IgD-negative memory B cell (primary cell): ENCODE measurements at regions not wholly inside any gene's neighbourhood (a gene's known extent, or its start where the extent isn't known, plus 50 kb on each side); places are given as distances from the start of the nearest gene placed in this dataset.
A peak's percentile ranks its signal among the peaks of the same experiment; 100 is the strongest.

Experiments used
- H3K27ac Mint-ChIP-seq, 3 donors: one replicate each; pipeline ENCODE4 v1.8.0; 2020 to 2022; ENCODE audit warnings: mild to moderate bottlenecking in 3 of 3, mixed read lengths in 3 of 3, moderate library complexity in 1 of 3
- H3K27me3 Mint-ChIP-seq: one replicate; pipeline ENCODE4 v1.8.0; 2021; ENCODE audit warnings: mixed read lengths
- H3K36me3 Mint-ChIP-seq: one replicate; pipeline ENCODE4 v1.8.0; 2020; ENCODE audit warnings: mild to moderate bottlenecking, mixed read lengths
- H3K4me1 Mint-ChIP-seq, 3 donors: one replicate each; pipeline ENCODE4 v1.8.0; 2020 to 2022; ENCODE audit warnings: mixed read lengths in 3 of 3, mild to moderate bottlenecking in 1 of 3
- H3K4me3 Mint-ChIP-seq, 4 donors: one replicate each; pipeline ENCODE4 v1.8.0; 2020 to 2022; ENCODE audit warnings: mild to moderate bottlenecking in 4 of 4, mixed read lengths in 4 of 4, moderate library complexity in 3 of 4
- H3K9me3 Mint-ChIP-seq, 3 donors: one replicate each; pipeline ENCODE4 v1.8.0; 2020 to 2021; ENCODE audit warnings: mixed read lengths in 3 of 3, mild to moderate bottlenecking in 1 of 3

- no peaks in the 10 kb centered on the region for H3K4me1 Mint-ChIP-seq
- no peak overlapping the region for H3K27ac Mint-ChIP-seq
- H3K4me3 Mint-ChIP-seq, result no peak overlapping the region
- peaks cover 4% of the 10 kb centered on the region for H3K27me3 Mint-ChIP-seq
- H3K9me3 Mint-ChIP-seq, result no peaks in the 10 kb centered on the region
- no peaks in the 10 kb centered on the region for H3K36me3 Mint-ChIP-seq
These were observed 474.3 kb upstream of the KIF2A start for GRCh38 chr5:61831736-61832135.

- Mint-ChIP-seq H3K36me3 (no peaks in the 10 kb centered on the region), H3K4me1 (no peaks in the 10 kb centered on the region), H3K27me3 (peaks cover 4% of the 10 kb centered on the region), H3K4me3 (no peak overlapping the region), H3K9me3 (peaks cover 0 to 2% (median 0%) of the 10 kb centered on the region in 3 donors), H3K27ac (no peak overlapping the region)
These were observed 468.2 kb upstream of the KIF2A start for GRCh38 chr5:61837788-61838187.

GRCh38 chr5:61840361-61840760 is 465.6 kb upstream of the KIF2A start:
- Mint-ChIP-seq H3K9me3 (peaks cover 0 to 7% (median 2%) of the 10 kb centered on the region in 3 donors), H3K27ac (no peak overlapping the region), H3K27me3 (peaks cover 4% of the 10 kb centered on the region), H3K4me3 (no peak overlapping the region), H3K36me3 (no peaks in the 10 kb centered on the region), H3K4me1 (no peaks in the 10 kb centered on the region)

- peaks cover 0 to 12% (median 0%) of the 10 kb centered on the region in 3 donors for H3K9me3 Mint-ChIP-seq
- H3K4me3 Mint-ChIP-seq, result no peak overlapping the region
- no peaks in the 10 kb centered on the region for H3K27me3 Mint-ChIP-seq
- no peaks in the 10 kb centered on the region for H3K36me3 Mint-ChIP-seq
- H3K4me1 Mint-ChIP-seq, result no peaks in the 10 kb centered on the region
- H3K27ac Mint-ChIP-seq, result peak overlapping the region in 1 of 3 donors; percentile 87
These were observed 463.2 kb upstream of the KIF2A start for GRCh38 chr5:61842840-61843239.

- Mint-ChIP-seq H3K4me1 (no peaks in the 10 kb centered on the region), H3K4me3 (no peak overlapping the region), H3K36me3 (no peaks in the 10 kb centered on the region), H3K27me3 (peaks cover 3% of the 10 kb centered on the region), H3K27ac (no peak overlapping the region), H3K9me3 (peaks cover 0 to 8% (median 7%) of the 10 kb centered on the region in 3 donors)
These were observed 455.3 kb upstream of the KIF2A start for GRCh38 chr5:61850696-61851095.

GRCh38 chr5:61854531-61854930 is 451.5 kb upstream of the KIF2A start:
- Mint-ChIP-seq H3K4me1 (no peaks in the 10 kb centered on the region), H3K9me3 (peaks cover 0 to 8% (median 3%) of the 10 kb centered on the region in 3 donors), H3K36me3 (no peaks in the 10 kb centered on the region), H3K4me3 (no peak overlapping the region), H3K27ac (no peak overlapping the region), H3K27me3 (peaks cover 3% of the 10 kb centered on the region)

- H3K27ac Mint-ChIP-seq, result no peak overlapping the region
- H3K9me3 Mint-ChIP-seq, result peaks cover 0 to 3% (median 0%) of the 10 kb centered on the region in 3 donors
- H3K4me3 Mint-ChIP-seq, result no peak overlapping the region
- no peaks in the 10 kb centered on the region for H3K36me3 Mint-ChIP-seq
- H3K27me3 Mint-ChIP-seq, result no peaks in the 10 kb centered on the region
- no peaks in the 10 kb centered on the region for H3K4me1 Mint-ChIP-seq
These were observed 445.0 kb upstream of the KIF2A start for GRCh38 chr5:61860978-61861377.

GRCh38 chr5:61866930-61867329 is 439.1 kb upstream of the KIF2A start:
- H3K36me3 Mint-ChIP-seq, result peaks cover 1% of the 10 kb centered on the region
- peaks cover 1% of the 10 kb centered on the region for H3K27me3 Mint-ChIP-seq
- peaks cover 0 to 13% (median 0%) of the 10 kb centered on the region in 3 donors for H3K9me3 Mint-ChIP-seq
- no peak overlapping the region for H3K27ac Mint-ChIP-seq
- no peak overlapping the region for H3K4me3 Mint-ChIP-seq
- H3K4me1 Mint-ChIP-seq, result no peaks in the 10 kb centered on the region

GRCh38 chr5:61869333-61869732 is 436.7 kb upstream of the KIF2A start:
- H3K27me3 Mint-ChIP-seq, result peaks cover 1% of the 10 kb centered on the region
- no peak overlapping the region for H3K27ac Mint-ChIP-seq
- no peaks in the 10 kb centered on the region for H3K4me1 Mint-ChIP-seq
- H3K4me3 Mint-ChIP-seq, result no peak overlapping the region
- H3K9me3 Mint-ChIP-seq, result peaks cover 0 to 10% (median 10%) of the 10 kb centered on the region in 3 donors
- H3K36me3 Mint-ChIP-seq, result peaks cover 1% of the 10 kb centered on the region

- Mint-ChIP-seq H3K4me3 (no peak overlapping the region), H3K27me3 (peaks cover 1% of the 10 kb centered on the region), H3K4me1 (no peaks in the 10 kb centered on the region)
These were observed 427.5 kb upstream of the KIF2A start for GRCh38 chr5:61878471-61878870.

GRCh38 chr5:61881821-61882487 is 424.1 kb upstream of the KIF2A start:
- Mint-ChIP-seq H3K9me3 (no peaks in the 10 kb centered on the region), H3K4me3 (no peak overlapping the region), H3K4me1 (no peaks in the 10 kb centered on the region), H3K36me3 (no peaks in the 10 kb centered on the region), H3K27me3 (peaks cover 1% of the 10 kb centered on the region), H3K27ac (peak overlapping the region in 1 of 3 donors; percentile 39)

More at GRCh38 chr5:61878471-61878870, 427.5 kb upstream of the KIF2A start:
- Mint-ChIP-seq H3K9me3 (peaks cover 0 to under 1% (median 0%) of the 10 kb centered on the region in 3 donors), H3K36me3 (no peaks in the 10 kb centered on the region), H3K27ac (no peak overlapping the region)

- Mint-ChIP-seq H3K4me1 (no peaks in the 10 kb centered on the region), H3K27ac (no peak overlapping the region), H3K4me3 (no peak overlapping the region), H3K9me3 (peaks cover 0 to 2% (median 0%) of the 10 kb centered on the region in 3 donors), H3K36me3 (no peaks in the 10 kb centered on the region), H3K27me3 (peaks cover 1% of the 10 kb centered on the region)
These were observed 423.0 kb upstream of the KIF2A start for GRCh38 chr5:61882901-61883500.

GRCh38 chr5:61884252-61884855 is 421.7 kb upstream of the KIF2A start:
- Mint-ChIP-seq H3K27ac (no peak overlapping the region), H3K27me3 (peaks cover 1% of the 10 kb centered on the region), H3K4me3 (no peak overlapping the region), H3K4me1 (no peaks in the 10 kb centered on the region), H3K36me3 (no peaks in the 10 kb centered on the region), H3K9me3 (peaks cover 0 to 8% (median 3%) of the 10 kb centered on the region in 3 donors)

- Mint-ChIP-seq H3K36me3 (no peaks in the 10 kb centered on the region), H3K27me3 (peaks cover 1% of the 10 kb centered on the region), H3K4me1 (no peaks in the 10 kb centered on the region), H3K27ac (no peak overlapping the region), H3K4me3 (no peak overlapping the region), H3K9me3 (peaks cover 0 to 8% (median 3%) of the 10 kb centered on the region in 3 donors)
These were observed 419.8 kb upstream of the KIF2A start for GRCh38 chr5:61886214-61886613.

GRCh38 chr5:61887271-61887670 is 418.7 kb upstream of the KIF2A start:
- no peak overlapping the region for H3K27ac Mint-ChIP-seq
- no peak overlapping the region for H3K4me3 Mint-ChIP-seq
- no peaks in the 10 kb centered on the region for H3K4me1 Mint-ChIP-seq
- peaks cover 0 to 8% (median 3%) of the 10 kb centered on the region in 3 donors for H3K9me3 Mint-ChIP-seq
- no peaks in the 10 kb centered on the region for H3K27me3 Mint-ChIP-seq
- H3K36me3 Mint-ChIP-seq, result no peaks in the 10 kb centered on the region
